Bronchial epithelial cell (primary cell): ENCODE measurements at regions not wholly inside any gene's neighbourhood (a gene's known extent, or its start where the extent isn't known, plus 50 kb on each side); places are given as distances from the start of the nearest gene placed in this dataset.
A peak's percentile ranks its signal among the peaks of the same experiment; 100 is the strongest.

Experiments
- DNase-seq: peaks from one replicate; pipeline ENCODE4 v3.0.0-alpha.2; 2010; ENCODE audit warnings: low read depth
- FAIRE-seq: peaks from 2 replicates; lab custom pipeline; 2011; peaks lifted over from hg19 to GRCh38; lab: Jason Lieb, UNC
- H3K27me3 ChIP-seq: 2 replicates; pipeline ENCODE4 v1.5.1; 2011; ENCODE audit warnings: low read length; ENCODE audit not compliant: control insufficient read depth, insufficient read depth
- H3K36me3 ChIP-seq: 2 replicates; pipeline ENCODE4 v1.5.1; 2011; ENCODE audit warnings: low read length; ENCODE audit not compliant: control insufficient read depth, insufficient read depth
- H3K4me3 ChIP-seq: 2 replicates; pipeline ENCODE4 v1.5.1; 2011; ENCODE audit warnings: mild to moderate bottlenecking, low read depth, low read length, control low read depth
- CTCF ChIP-seq: IDR thresholded peaks from 2 replicates; pipeline ENCODE4 v1.5.1; 2011; ENCODE audit warnings: mild to moderate bottlenecking, moderate library complexity, low read length, control low read depth, inconsistent platforms; ENCODE audit not compliant: insufficient read depth, severe bottlenecking

DNA sequence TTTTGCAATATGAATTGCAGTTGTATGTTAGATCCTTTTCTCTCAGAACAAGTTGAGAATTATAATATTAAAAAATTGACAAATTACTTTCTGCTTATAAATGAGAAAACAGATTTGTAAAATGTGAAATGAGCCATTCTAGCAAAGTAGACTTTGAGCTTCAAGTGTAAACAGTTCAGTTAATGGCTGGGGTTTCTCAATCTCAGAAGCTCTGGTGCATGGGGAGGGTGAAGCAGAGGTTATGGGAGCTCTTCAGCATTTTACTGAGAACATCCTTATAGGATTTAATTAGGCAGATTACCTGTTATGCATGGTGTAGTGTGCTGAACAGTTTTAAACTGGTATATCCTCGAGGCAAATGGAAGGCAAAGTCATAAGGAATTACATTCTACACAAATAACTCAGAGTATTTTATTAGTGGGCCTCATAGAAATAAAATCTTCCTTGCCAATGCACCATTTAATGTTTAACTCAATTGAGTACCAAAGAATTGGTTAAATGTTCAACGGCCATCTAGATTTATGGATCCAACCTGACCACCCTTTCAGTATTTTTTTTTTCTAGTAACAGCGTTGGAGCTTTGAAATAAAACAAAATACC is 1143.6 kb upstream of the ADGRL2 start:
- TF ChIP-seq CTCF: no peak
- DNase-seq (no peak), FAIRE-seq (no peak)
- Histone ChIP-seq H3K4me3 (no peak overlapping the region), H3K36me3 (no peaks in the 10 kb centered on the region), H3K27me3 (no peaks in the 10 kb centered on the region)

GRCh38 chr1:80656641-80657040 is 1144.1 kb upstream of the ADGRL2 start:
- TF ChIP-seq CTCF: no peak
- no peaks in the 10 kb centered on the region for H3K36me3 ChIP-seq
- FAIRE-seq (no peak), DNase-seq (peak; percentile 48)
- no peak overlapping the region for H3K4me3 ChIP-seq
- no peaks in the 10 kb centered on the region for H3K27me3 ChIP-seq

DNA sequence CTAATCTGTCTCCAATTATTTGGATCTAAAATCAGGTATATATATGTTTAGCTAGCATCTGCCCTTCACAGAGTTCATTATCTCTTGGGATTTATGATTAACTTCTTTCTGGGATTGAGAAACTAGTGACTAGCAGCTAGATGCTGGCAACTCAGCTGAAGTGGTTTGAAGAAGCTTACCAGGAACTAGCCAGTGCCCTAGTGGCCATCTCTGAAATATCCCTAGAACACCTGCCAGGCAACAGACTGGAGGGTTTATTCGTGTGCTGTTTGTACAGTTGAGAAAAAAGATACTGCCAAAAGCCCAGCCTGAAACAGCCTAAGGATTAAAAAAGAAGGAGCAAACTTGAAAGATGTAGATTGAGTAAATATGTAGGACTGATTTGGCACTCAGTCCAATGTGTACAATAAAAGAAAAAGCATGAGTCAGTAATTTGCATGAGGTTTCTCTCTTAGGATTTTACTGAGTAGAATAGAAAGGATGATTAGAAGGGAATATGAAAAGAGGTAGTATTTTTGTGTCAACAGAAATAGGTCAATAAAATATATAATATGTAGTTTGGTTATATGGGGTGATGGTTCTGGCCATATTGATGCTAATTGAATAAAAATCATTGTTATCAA is 1144.6 kb upstream of the ADGRL2 start:
- TF ChIP-seq CTCF: peak; percentile 48
- FAIRE-seq (no peak), DNase-seq (peak; percentile 23)
- H3K27me3 ChIP-seq: no peaks in the 10 kb centered on the region
- H3K36me3 ChIP-seq: no peaks in the 10 kb centered on the region
- no peak overlapping the region for H3K4me3 ChIP-seq

GRCh38 chr1:80646053-80646452 is 1154.7 kb upstream of the ADGRL2 start:
- H3K4me3 ChIP-seq: no peak overlapping the region
- TF ChIP-seq CTCF: no peak
- FAIRE-seq (no peak), DNase-seq (no peak)
- H3K27me3 ChIP-seq: no peaks in the 10 kb centered on the region
- H3K36me3 ChIP-seq: no peaks in the 10 kb centered on the region

- FAIRE-seq: no peak
- Histone ChIP-seq H3K36me3 (no peaks in the 10 kb centered on the region), H3K27me3 (no peaks in the 10 kb centered on the region), H3K4me3 (no peak overlapping the region)
- TF ChIP-seq CTCF: no peak
- no peak for DNase-seq
Measured at GRCh38 chr1:80645621-80646020, 1155.1 kb upstream of the ADGRL2 start.

- no peak overlapping the region for H3K4me3 ChIP-seq
- no peak for DNase-seq
- no peaks in the 10 kb centered on the region for H3K36me3 ChIP-seq
- no peak for TF ChIP-seq CTCF
- FAIRE-seq: no peak
- H3K27me3 ChIP-seq: no peaks in the 10 kb centered on the region
Measured at GRCh38 chr1:80640978-80641377, 1159.8 kb upstream of the ADGRL2 start.
